Naive B cell (primary cell): ENCODE measurements at regions not wholly inside any gene's neighbourhood (a gene's known extent, or its start where the extent isn't known, plus 50 kb on each side); places are given as distances from the start of the nearest gene placed in this dataset.

ENCODE experiments used
- ATAC-seq, 2 donors: fragments of 150-1000 bp; cut with Tn5 transposase; 2 replicates each; pipeline ENCODE4 v1.10.0; 2021; ENCODE audit warnings: low read depth in 2 of 2, mild to moderate bottlenecking in 2 of 2, moderate library complexity in 2 of 2
- DNase-seq: peaks from one replicate; pipeline ENCODE4 v3.0.0; 2022
- H3K27ac Mint-ChIP-seq, 6 donors: one replicate each; pipeline ENCODE4 v1.8.0; 2020 to 2022; ENCODE audit warnings: mild to moderate bottlenecking in 6 of 6, mixed read lengths in 6 of 6, moderate library complexity in 5 of 6, inconsistent platforms in 2 of 6
- H3K27me3 Mint-ChIP-seq, 3 donors: one replicate each; pipeline ENCODE4 v1.8.0; 2021 to 2022; ENCODE audit warnings: mixed read lengths in 3 of 3, mild to moderate bottlenecking in 1 of 3
- H3K36me3 Mint-ChIP-seq, 2 donors: one replicate each; pipeline ENCODE4 v1.8.0; 2020 to 2022; ENCODE audit warnings: mixed read lengths in 2 of 2, inconsistent platforms in 1 of 2, mild to moderate bottlenecking in 1 of 2
- H3K4me1 Mint-ChIP-seq, 3 donors: one replicate each; pipeline ENCODE4 v1.8.0; 2020 to 2022; ENCODE audit warnings: mixed read lengths in 3 of 3, inconsistent platforms in 1 of 3, mild to moderate bottlenecking in 1 of 3, moderate library complexity in 1 of 3
- H3K4me3 Mint-ChIP-seq, 8 donors: one replicate each; pipeline ENCODE4 v1.8.0; 2020 to 2022; ENCODE audit warnings: mild to moderate bottlenecking in 8 of 8, mixed read lengths in 8 of 8, moderate library complexity in 8 of 8, inconsistent platforms in 2 of 8
- H3K9me3 Mint-ChIP-seq, 7 donors: one replicate each; pipeline ENCODE4 v1.8.0; 2020 to 2022; ENCODE audit warnings: mixed read lengths in 7 of 7, mild to moderate bottlenecking in 5 of 7, inconsistent platforms in 2 of 7, moderate library complexity in 1 of 7

DNA sequence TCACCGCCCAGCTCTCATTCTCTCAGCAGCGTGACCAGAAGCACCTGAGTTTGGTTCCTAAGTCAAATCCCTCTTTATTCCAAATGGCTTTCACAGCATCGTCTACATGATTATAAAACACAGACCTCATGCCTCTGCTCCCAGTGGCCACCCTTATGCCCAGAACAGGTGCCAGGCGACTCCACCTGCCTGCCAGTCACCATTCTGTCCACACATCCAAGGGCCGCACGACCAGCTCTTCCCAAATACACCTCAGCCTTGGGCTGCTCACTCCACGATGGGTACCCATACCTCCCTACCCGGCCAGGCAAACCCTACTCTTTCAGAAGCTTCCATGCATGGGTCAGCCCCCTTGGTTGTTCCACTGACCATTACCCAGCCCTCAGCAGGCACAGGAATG is 851.6 kb upstream of the SALL3 start:
- H3K4me1 Mint-ChIP-seq = no peaks in the 10 kb centered on the region
- no peak overlapping the region for H3K4me3 Mint-ChIP-seq
- no peak for DNase-seq
- peak overlapping the region in 4 of 6 donors; percentile 21 to 84 (median 65) for H3K27ac Mint-ChIP-seq
- peaks cover 0 to 8% (median 0%) of the 10 kb centered on the region in 3 donors for H3K27me3 Mint-ChIP-seq
- ATAC-seq = no peak
- peaks cover 10 to 34% (median 11%) of the 10 kb centered on the region in 7 donors for H3K9me3 Mint-ChIP-seq
- no peaks in the 10 kb centered on the region for H3K36me3 Mint-ChIP-seq

DNA sequence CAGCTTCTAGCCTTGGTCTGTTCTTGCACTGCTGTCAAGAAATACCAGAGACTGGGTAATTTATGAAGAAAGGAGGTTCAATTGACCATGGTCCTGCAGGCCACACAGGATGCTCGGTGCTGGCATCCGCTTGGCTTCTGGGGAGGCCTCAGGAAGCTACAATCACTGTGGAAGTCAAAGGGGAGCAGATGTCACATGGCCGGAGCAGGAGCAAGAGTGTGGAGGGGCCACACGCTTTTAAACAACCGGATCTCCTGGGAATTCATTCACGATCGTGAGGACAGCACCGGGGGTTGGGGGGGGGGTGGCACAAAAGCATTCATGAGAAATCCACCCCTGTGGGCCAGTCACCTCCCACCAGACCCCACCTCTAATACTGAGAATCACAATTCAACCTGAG is 850.4 kb upstream of the SALL3 start:
- peaks cover 0 to 8% (median 0%) of the 10 kb centered on the region in 3 donors for H3K27me3 Mint-ChIP-seq
- H3K4me3 Mint-ChIP-seq = no peak overlapping the region
- H3K27ac Mint-ChIP-seq = no peak overlapping the region
- H3K4me1 Mint-ChIP-seq = no peaks in the 10 kb centered on the region
- H3K9me3 Mint-ChIP-seq = peaks cover 10 to 34% (median 11%) of the 10 kb centered on the region in 7 donors
- H3K36me3 Mint-ChIP-seq = no peaks in the 10 kb centered on the region
- no peak for ATAC-seq
- DNase-seq = no peak

DNA sequence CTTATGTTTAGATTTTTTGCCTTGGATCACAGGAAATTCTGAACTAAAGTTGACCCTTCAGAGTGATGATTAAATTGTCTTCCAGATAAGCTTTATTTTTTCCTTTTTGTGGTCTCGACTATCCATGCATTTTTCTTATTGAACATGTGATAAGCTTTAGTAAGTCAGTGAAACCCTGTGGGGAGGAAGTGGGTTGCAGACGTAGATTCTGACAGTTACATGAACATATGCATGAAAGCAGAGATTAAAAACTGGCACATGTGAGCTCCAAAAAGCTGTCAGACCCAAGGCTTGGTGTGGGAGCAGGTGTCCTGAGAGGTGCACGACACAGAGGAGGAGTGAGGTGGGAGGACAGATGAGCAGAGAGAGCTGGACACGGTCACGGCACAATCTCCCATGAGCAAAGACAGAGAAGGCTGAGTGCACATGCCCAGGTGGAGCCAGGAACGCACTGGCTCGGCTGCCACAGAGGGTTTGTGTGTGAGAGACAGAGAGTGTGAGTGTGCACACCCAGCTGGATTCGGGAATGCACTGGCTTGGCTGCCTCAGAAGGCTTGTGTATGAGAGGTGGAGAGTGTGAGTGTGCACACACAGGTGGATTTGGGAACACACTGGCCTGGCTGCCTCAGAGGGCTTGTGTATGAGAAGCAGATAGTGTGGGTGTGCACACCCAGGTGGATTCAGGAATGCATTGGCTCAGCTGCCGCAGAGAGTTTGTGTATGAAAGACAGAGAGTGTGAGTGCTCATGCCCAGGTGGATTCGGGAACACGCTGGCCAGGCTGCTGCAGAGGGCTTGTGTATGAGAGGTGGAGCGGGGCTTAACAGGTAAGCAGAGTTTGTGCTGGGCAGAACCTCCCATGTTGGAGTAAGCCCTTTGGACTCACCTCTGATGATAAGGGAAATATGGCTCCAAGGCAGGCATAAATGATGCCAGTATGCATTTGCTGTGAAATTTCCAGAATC is 849.1 kb upstream of the SALL3 start:
- ATAC-seq (no peak), DNase-seq (no peak)
- Mint-ChIP-seq H3K9me3 (peaks cover 7 to 31% (median 9%) of the 10 kb centered on the region in 7 donors), H3K4me3 (no peak overlapping the region), H3K27me3 (peaks cover 0 to 8% (median 0%) of the 10 kb centered on the region in 3 donors), H3K27ac (peak overlapping the region in 1 of 6 donors; percentile 59), H3K4me1 (no peaks in the 10 kb centered on the region), H3K36me3 (no peaks in the 10 kb centered on the region)

DNA sequence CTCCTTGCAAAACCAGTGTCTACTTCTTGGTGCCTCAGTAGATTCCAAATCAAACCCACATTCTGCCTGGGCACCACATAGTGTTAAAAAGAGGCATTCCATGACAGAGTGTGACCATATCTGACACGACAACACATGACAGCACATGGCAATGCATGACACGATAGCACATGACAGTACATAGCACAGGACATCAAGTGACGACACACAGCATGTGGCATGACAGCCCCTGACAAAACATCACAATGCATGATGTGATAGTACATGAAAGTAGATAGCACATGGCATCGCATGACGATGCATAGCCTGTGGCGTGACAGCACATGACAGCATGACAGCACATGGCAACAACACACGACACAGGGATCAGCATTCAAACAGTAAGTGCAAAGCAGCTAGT is 845.9 kb upstream of the SALL3 start:
- ATAC-seq (no peak), DNase-seq (no peak)
- H3K27ac Mint-ChIP-seq = no peak overlapping the region
- peaks cover 0 to 9% (median 0%) of the 10 kb centered on the region in 7 donors for H3K9me3 Mint-ChIP-seq
- no peaks in the 10 kb centered on the region for H3K4me1 Mint-ChIP-seq
- H3K36me3 Mint-ChIP-seq = no peaks in the 10 kb centered on the region
- no peak overlapping the region for H3K4me3 Mint-ChIP-seq
- H3K27me3 Mint-ChIP-seq = peaks cover 0 to 13% (median 4%) of the 10 kb centered on the region in 3 donors

DNA sequence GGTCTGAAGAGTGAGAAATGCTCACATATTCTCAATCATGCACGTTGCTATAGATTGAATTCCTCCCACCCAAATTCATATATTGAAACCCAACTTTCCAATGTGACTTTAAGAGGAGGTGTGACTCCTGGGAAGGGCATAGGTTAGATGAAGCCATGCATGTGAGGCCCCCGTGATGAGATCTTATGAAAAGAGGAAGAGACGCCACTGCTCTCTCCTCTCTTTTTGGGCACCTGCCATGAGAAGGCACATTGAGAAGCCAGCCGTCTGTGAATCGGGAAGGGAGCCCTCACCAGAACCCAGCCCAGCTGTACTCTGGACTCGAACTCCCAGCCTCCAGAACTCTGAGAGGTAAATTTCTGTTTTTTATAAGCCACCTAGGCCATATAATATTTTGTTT is 842.6 kb upstream of the SALL3 start:
- ATAC-seq (no peak), DNase-seq (no peak)
- no peaks in the 10 kb centered on the region for H3K36me3 Mint-ChIP-seq
- H3K4me3 Mint-ChIP-seq = no peak overlapping the region
- H3K4me1 Mint-ChIP-seq = no peaks in the 10 kb centered on the region
- H3K27ac Mint-ChIP-seq = no peak overlapping the region
- peaks cover 4 to 10% (median 5%) of the 10 kb centered on the region in 3 donors for H3K27me3 Mint-ChIP-seq
- peaks cover 0 to 4% (median 0%) of the 10 kb centered on the region in 7 donors for H3K9me3 Mint-ChIP-seq

- Mint-ChIP-seq H3K36me3 (no peaks in the 10 kb centered on the region), H3K9me3 (peaks cover 0 to 4% (median 0%) of the 10 kb centered on the region in 7 donors), H3K4me1 (no peaks in the 10 kb centered on the region), H3K27ac (no peak overlapping the region), H3K4me3 (no peak overlapping the region), H3K27me3 (peaks cover 4 to 10% (median 5%) of the 10 kb centered on the region in 3 donors)
- ATAC-seq (no peak), DNase-seq (no peak)
These were observed 840.6 kb upstream of the SALL3 start for GRCh38 chr18:78138983-78139496.

DNA sequence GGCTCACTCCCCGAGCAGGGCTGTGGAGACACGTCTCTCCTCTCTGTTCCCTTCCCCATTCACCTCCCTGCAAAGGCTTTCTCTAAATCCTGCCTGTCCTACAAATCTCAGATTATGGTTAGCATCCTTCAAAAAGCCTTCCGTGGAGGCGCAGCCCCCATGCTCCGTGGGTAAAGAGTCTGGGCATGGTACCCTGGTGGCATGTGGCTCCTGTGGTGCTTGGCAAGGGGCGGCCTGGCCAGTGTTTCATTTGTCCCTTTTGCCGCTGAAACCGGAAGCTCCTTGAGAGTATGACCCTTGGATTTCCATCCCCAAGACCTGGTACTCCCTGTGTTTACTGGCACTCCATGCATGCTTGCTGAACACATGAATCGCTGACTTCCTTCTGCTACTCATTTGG is 839.3 kb upstream of the SALL3 start:
- H3K4me3 Mint-ChIP-seq = peak overlapping the region in 1 of 8 donors; percentile 64
- ATAC-seq (no peak), DNase-seq (no peak)
- H3K36me3 Mint-ChIP-seq = no peaks in the 10 kb centered on the region
- peaks cover 0 to 4% (median 0%) of the 10 kb centered on the region in 7 donors for H3K9me3 Mint-ChIP-seq
- peaks cover 4 to 10% (median 5%) of the 10 kb centered on the region in 3 donors for H3K27me3 Mint-ChIP-seq
- H3K27ac Mint-ChIP-seq = no peak overlapping the region
- H3K4me1 Mint-ChIP-seq = no peaks in the 10 kb centered on the region

DNA sequence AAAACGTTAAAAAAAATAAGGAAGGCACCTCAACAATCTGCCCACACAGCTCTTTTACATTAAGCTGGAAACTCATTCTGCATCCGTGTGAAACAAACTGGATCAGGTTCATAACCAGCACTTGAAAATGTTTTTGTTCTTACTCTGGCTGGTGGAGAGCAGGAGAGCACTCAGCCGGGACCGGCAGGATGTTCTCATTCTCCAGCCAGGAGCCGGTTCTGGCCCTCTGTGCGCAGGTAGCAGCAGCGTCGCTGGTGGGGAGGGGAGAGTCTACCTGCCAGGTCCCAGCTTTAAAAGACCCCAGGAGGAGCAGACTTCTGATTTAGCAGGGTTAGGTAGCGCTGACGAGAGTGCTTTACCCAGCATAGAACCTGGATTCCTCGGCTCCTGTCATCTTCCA is 834.9 kb upstream of the SALL3 start:
- Mint-ChIP-seq H3K4me1 (no peaks in the 10 kb centered on the region), H3K27ac (peak overlapping the region in 1 of 6 donors; percentile 38), H3K36me3 (no peaks in the 10 kb centered on the region), H3K4me3 (no peak overlapping the region), H3K9me3 (peaks cover 0 to 4% (median 0%) of the 10 kb centered on the region in 7 donors), H3K27me3 (peaks cover 0 to 5% (median 0%) of the 10 kb centered on the region in 3 donors)
- DNase-seq (no peak), ATAC-seq (no peak)

DNA sequence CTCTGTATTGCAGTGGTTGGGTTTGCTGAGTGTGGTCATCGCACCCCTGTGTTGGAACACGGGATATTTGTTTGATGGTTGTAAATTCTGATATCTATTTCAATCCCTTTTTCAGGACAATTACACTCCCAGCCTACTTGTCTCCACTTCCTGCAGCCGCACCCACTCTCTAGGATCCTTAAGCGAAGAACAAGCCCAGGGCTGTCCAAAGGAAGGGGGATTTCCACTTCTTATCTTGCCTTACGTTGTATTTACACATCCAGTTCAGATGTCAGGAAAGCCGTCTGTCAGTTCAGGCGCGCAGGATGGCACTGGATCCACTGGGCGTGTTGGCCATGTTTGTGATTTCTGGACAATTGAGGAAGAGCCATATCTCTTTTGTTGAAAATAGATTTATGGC is 834.5 kb upstream of the SALL3 start:
- ATAC-seq (no peak), DNase-seq (no peak)
- no peaks in the 10 kb centered on the region for H3K4me1 Mint-ChIP-seq

DNA sequence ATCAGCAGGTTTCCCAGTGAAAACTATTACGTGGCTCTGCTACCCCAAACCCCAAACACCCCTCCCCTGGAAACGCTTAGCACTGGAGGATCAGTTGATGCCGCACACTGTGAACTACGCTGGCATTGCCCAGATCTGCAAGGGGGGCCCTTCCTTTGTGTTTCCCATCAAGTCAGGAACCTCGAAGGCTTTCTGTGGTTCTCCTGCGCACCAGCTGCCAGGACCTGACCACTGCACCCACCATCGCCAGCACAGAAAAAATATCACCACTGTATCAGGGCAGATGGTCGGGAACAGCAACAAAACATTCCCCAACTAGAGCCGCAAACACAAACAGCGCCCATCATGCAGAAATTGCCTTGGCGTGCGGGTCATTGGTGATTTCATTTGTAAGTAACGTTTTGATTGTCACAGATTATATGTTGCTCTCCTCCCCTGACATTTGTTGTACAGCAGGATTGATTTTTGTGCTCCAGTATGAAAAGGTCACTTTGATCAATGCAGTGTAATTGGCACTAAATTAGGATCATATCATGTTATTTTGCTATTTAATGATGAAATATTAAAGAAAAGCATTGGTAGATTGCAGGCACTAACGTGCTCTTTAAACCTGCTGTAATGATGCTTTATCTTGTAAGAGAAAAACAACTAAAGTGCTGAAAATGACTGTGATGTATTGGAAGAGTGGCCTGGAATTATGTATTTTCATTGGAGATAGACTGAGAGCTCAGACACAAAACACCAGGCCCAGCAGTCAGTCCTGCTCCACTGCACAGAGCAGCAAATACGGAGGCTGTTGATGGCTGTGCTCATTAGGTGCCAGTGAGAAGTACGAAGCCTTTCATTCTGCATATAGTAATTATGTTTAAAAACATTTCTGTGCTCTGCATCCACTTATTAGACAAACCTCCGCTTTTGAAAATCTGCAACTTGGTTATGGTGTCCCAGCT is 833.2 kb upstream of the SALL3 start:
- no peaks in the 10 kb centered on the region for H3K36me3 Mint-ChIP-seq
- peaks cover 0 to 6% (median 1%) of the 10 kb centered on the region in 7 donors for H3K9me3 Mint-ChIP-seq
- no peaks in the 10 kb centered on the region for H3K27me3 Mint-ChIP-seq

More for the DNA sequence above, 834.5 kb upstream of the SALL3 start:
- Mint-ChIP-seq H3K4me3 (no peak overlapping the region), H3K27ac (no peak overlapping the region), H3K36me3 (no peaks in the 10 kb centered on the region), H3K27me3 (peaks cover 0 to under 1% (median 0%) of the 10 kb centered on the region in 3 donors), H3K9me3 (peaks cover 0 to 4% (median 0%) of the 10 kb centered on the region in 7 donors)

GRCh38 chr18:78150590-78150989 is 829.0 kb upstream of the SALL3 start:
- no peaks in the 10 kb centered on the region for H3K27me3 Mint-ChIP-seq
- no peaks in the 10 kb centered on the region for H3K4me1 Mint-ChIP-seq
- H3K9me3 Mint-ChIP-seq = peaks cover 0 to 6% (median 1%) of the 10 kb centered on the region in 7 donors
- no peaks in the 10 kb centered on the region for H3K36me3 Mint-ChIP-seq
- ATAC-seq = no peak
- no peak overlapping the region for H3K4me3 Mint-ChIP-seq
- H3K27ac Mint-ChIP-seq = no peak overlapping the region
- no peak for DNase-seq

More for the DNA sequence above, 833.2 kb upstream of the SALL3 start:
- DNase-seq (no peak), ATAC-seq (no peak)
- Mint-ChIP-seq H3K4me3 (no peak overlapping the region), H3K4me1 (no peaks in the 10 kb centered on the region), H3K27ac (no peak overlapping the region)

DNA sequence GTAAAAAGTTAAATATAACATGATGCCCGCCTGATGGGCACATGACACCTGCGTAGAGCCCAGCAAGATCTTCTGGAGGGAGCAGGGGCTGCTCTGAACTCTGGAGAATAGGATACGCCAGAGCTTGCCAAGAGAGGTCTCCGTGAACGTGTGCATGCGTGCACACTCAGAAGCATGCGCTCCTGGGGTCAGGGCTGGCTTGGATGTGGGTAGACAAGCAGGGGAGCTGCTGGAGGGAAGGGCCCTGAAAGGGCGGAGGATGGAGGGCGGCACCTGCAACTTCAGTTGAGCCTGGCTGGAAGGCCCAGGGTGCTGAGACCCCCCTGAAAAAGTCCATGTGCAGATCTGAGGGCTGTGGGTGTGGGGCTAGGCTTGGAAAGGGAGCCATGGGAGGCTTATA is 828.4 kb upstream of the SALL3 start:
- no peaks in the 10 kb centered on the region for H3K36me3 Mint-ChIP-seq
- no peaks in the 10 kb centered on the region for H3K27me3 Mint-ChIP-seq
- no peaks in the 10 kb centered on the region for H3K4me1 Mint-ChIP-seq
- no peak for DNase-seq
- no peak overlapping the region for H3K4me3 Mint-ChIP-seq
- ATAC-seq = no peak
- H3K27ac Mint-ChIP-seq = no peak overlapping the region
- peaks cover 0 to 6% (median 1%) of the 10 kb centered on the region in 7 donors for H3K9me3 Mint-ChIP-seq
